H9 (cell line): ENCODE measurements at regions not wholly inside any gene's neighbourhood (a gene's known extent, or its start where the extent isn't known, plus 50 kb on each side); places are given as distances from the start of the nearest gene placed in this dataset.

ENCODE experiments used
- DNase-seq: peaks from one replicate; pipeline ENCODE4 v3.0.0-alpha.2; 2017
- H2AFZ ChIP-seq: one replicate; pipeline ENCODE4 v1.6.1; 2013; ENCODE audit warnings: mild to moderate bottlenecking, low read length, control low read depth, moderate library complexity
- H2AK5ac ChIP-seq: 2 replicates; pipeline ENCODE4 v1.6.1; 2013; ENCODE audit warnings: low read length, control low read depth, mixed read lengths; ENCODE audit not compliant: insufficient read length
- H2BK120ac ChIP-seq: one replicate; pipeline ENCODE4 v1.6.1; 2013; ENCODE audit warnings: low read depth, mild to moderate bottlenecking, low read length, control low read depth, inconsistent platforms; ENCODE audit not compliant: poor library complexity, severe bottlenecking
- H2BK12ac ChIP-seq: 2 replicates; pipeline ENCODE4 v1.6.1; 2013; ENCODE audit warnings: low read length, control low read depth, mixed read lengths, low read depth; ENCODE audit not compliant: insufficient read length
- H2BK15ac ChIP-seq: 2 replicates; pipeline ENCODE4 v1.6.1; 2013; ENCODE audit warnings: low read depth, low read length, control low read depth
- H2BK20ac ChIP-seq: one replicate; pipeline ENCODE4 v1.6.1; 2013; ENCODE audit warnings: low read depth, mild to moderate bottlenecking, low read length, control low read depth, inconsistent platforms; ENCODE audit not compliant: poor library complexity, severe bottlenecking
- H2BK5ac ChIP-seq: 2 replicates; pipeline ENCODE4 v1.6.1; 2013; ENCODE audit warnings: low read length, control low read depth, mixed read lengths; ENCODE audit not compliant: insufficient read length
- H3K14ac ChIP-seq: 2 replicates; pipeline ENCODE4 v1.6.1; 2013; ENCODE audit warnings: low read length, control low read depth; ENCODE audit not compliant: insufficient read depth
- H3K18ac ChIP-seq: 2 replicates; pipeline ENCODE4 v1.6.1; 2013; ENCODE audit warnings: low read depth, mild to moderate bottlenecking, mixed read lengths, low read length, control low read depth; ENCODE audit not compliant: insufficient read length
- H3K23ac ChIP-seq: 2 replicates; pipeline ENCODE4 v1.6.1; 2013; ENCODE audit warnings: low read length, control low read depth, mixed read lengths, low read depth; ENCODE audit not compliant: insufficient read length
- H3K23me2 ChIP-seq: 2 replicates; pipeline ENCODE4 v1.6.1; 2013; ENCODE audit warnings: low read depth, mild to moderate bottlenecking, mixed read lengths, low read length, control low read depth; ENCODE audit not compliant: insufficient read length, poor library complexity, severe bottlenecking
- H3K27ac ChIP-seq: 2 replicates; pipeline ENCODE4 v1.5.1; 2013; ENCODE audit warnings: low read length, control low read depth, mixed read lengths, low read depth; ENCODE audit not compliant: insufficient read length
- H3K27me3 ChIP-seq: 2 replicates; pipeline ENCODE4 v1.6.1; 2013; ENCODE audit warnings: low read length, control low read depth, inconsistent platforms; ENCODE audit not compliant: insufficient read depth
- H3K4ac ChIP-seq: 2 replicates; pipeline ENCODE4 v1.6.1; 2013; ENCODE audit warnings: low read depth, mild to moderate bottlenecking, control low read depth, inconsistent platforms, low read length, moderate library complexity
- H3K4me1 ChIP-seq: 2 replicates; pipeline ENCODE4 v1.6.1; 2013; ENCODE audit warnings: low read length, control low read depth, inconsistent platforms; ENCODE audit not compliant: insufficient read depth
- H3K4me2 ChIP-seq: 2 replicates; pipeline ENCODE4 v1.6.1; 2013; ENCODE audit warnings: low read length, control low read depth, mixed read lengths; ENCODE audit not compliant: insufficient read length, insufficient read depth
- H3K56ac ChIP-seq: 2 replicates; pipeline ENCODE4 v1.6.1; 2013; ENCODE audit warnings: low read depth, mild to moderate bottlenecking, mixed read lengths, low read length, control low read depth; ENCODE audit not compliant: insufficient read length
- H3K79me1 ChIP-seq: 2 replicates; pipeline ENCODE4 v1.6.1; 2013; ENCODE audit warnings: low read depth, mild to moderate bottlenecking, moderate library complexity, low read length, control low read depth, inconsistent platforms; ENCODE audit not compliant: insufficient read depth, poor library complexity, severe bottlenecking
- H3K79me2 ChIP-seq: 2 replicates; pipeline ENCODE4 v1.6.1; 2013; ENCODE audit warnings: low read length, control low read depth, inconsistent platforms; ENCODE audit not compliant: insufficient read depth
- H3K9ac ChIP-seq: 2 replicates; pipeline ENCODE4 v1.6.1; 2013; ENCODE audit warnings: low read length, control low read depth, mixed read lengths; ENCODE audit not compliant: insufficient read length; ENCODE audit errors: extremely low read depth
- H3K9me3 ChIP-seq: one replicate; pipeline ENCODE4 v1.6.1; 2013; ENCODE audit warnings: low read depth, low read length, inconsistent platforms; ENCODE audit not compliant: control insufficient read depth
- H3T11ph ChIP-seq: one replicate; pipeline ENCODE4 v1.6.1; 2013; ENCODE audit warnings: mild to moderate bottlenecking, low read length, control low read depth, inconsistent platforms
- H4K20me1 ChIP-seq: one replicate; pipeline ENCODE4 v1.6.1; 2013; ENCODE audit not compliant: control insufficient read depth, insufficient read length, insufficient read depth
- H4K5ac ChIP-seq: 2 replicates; pipeline ENCODE4 v1.6.1; 2013; ENCODE audit warnings: low read depth, mild to moderate bottlenecking, mixed read lengths, low read length, control low read depth; ENCODE audit not compliant: insufficient read length
- H4K8ac ChIP-seq: replicated peaks from 2 replicates; pipeline ENCODE4 v1.6.1; 2013; ENCODE audit warnings: low read length, control low read depth, mixed read lengths, low read depth; ENCODE audit not compliant: insufficient read length
- H4K91ac ChIP-seq: 2 replicates; pipeline ENCODE4 v1.6.1; 2013; ENCODE audit warnings: low read depth, mild to moderate bottlenecking, moderate library complexity, mixed read lengths, low read length, control low read depth; ENCODE audit not compliant: insufficient read length
- H3K27ac Mint-ChIP-seq, 3 experiments: 2 replicates in 2 of 3; 3 replicates in 1 of 3; pipeline ENCODE4 v1.8.0; 2020 to 2021; ENCODE audit warnings: mixed read lengths in 3 of 3, mild to moderate bottlenecking in 1 of 3, moderate library complexity in 1 of 3
- H3K27me3 Mint-ChIP-seq: 2 replicates; pipeline ENCODE4 v1.8.0; 2021; ENCODE audit warnings: low read depth, mild to moderate bottlenecking, moderate library complexity, mixed read lengths
- H3K36me3 Mint-ChIP-seq, 3 experiments: 2 replicates in 2 of 3; 3 replicates in 1 of 3; pipeline ENCODE4 v1.8.0; 2020 to 2021; ENCODE audit warnings: low read depth in 3 of 3, mixed read lengths in 3 of 3; ENCODE audit not compliant: insufficient read depth in 1 of 3
- H3K4me1 Mint-ChIP-seq, 2 experiments: 2 replicates each; pipeline ENCODE4 v1.8.0; 2020; ENCODE audit warnings: mixed read lengths in 2 of 2
- H3K4me3 Mint-ChIP-seq, 2 experiments: 2 replicates in 1 of 2; 3 replicates in 1 of 2; pipeline ENCODE4 v1.8.0; 2020 to 2021; ENCODE audit warnings: mild to moderate bottlenecking in 2 of 2, mixed read lengths in 2 of 2, moderate library complexity in 1 of 2
- H3K9me3 Mint-ChIP-seq, 2 experiments: 2 replicates in 1 of 2; 3 replicates in 1 of 2; pipeline ENCODE4 v1.8.0; 2020; ENCODE audit warnings: mild to moderate bottlenecking in 2 of 2, mixed read lengths in 2 of 2, moderate library complexity in 1 of 2
- CTCF ChIP-seq: fragments of 200-600 bp; sonication (generic); conservative IDR thresholded peaks from 3 replicates; pipeline ENCODE4 v1.8.0; 2021; ENCODE audit warnings: antibody characterized with exemption, mild to moderate bottlenecking
- WGBS: extraction: QIAGEN DNeasy Blood & Tissue Kit; methylation state at CpG from one replicate; pipeline ENCODE4 v1.1.7; 2013; ENCODE audit warnings: missing lambda C conversion rate, low lambda C conversion rate, mixed read lengths; ENCODE audit not compliant: insufficient read length; ENCODE audit errors: extremely low coverage; 5-methylcytosine and 5-hydroxymethylcytosine counted together

- no peak overlapping the region for H4K8ac ChIP-seq
- H2AK5ac ChIP-seq, result no peak overlapping the region
- peaks cover 2% of the 10 kb centered on the region; the same call in 1 of the 2 replicates for H3K27me3 Mint-ChIP-seq
- no peak overlapping the region for H3K27ac ChIP-seq
- no peak overlapping the region for H2BK120ac ChIP-seq
- H4K91ac ChIP-seq, result no peak overlapping the region
- no peaks in the 10 kb centered on the region for H3K27me3 ChIP-seq
- H3K4me2 ChIP-seq, result no peak overlapping the region
- no peak overlapping the region for H3K9ac ChIP-seq
- no peak overlapping the region for H3K23ac ChIP-seq
- H4K20me1 ChIP-seq, result no peaks in the 10 kb centered on the region
- no peak overlapping the region for H3K27ac Mint-ChIP-seq
- no peak overlapping the region for H2BK5ac ChIP-seq
- H3K79me2 ChIP-seq, result no peaks in the 10 kb centered on the region
- no peak overlapping the region for H3K18ac ChIP-seq
- H3K9me3 ChIP-seq, result no peaks in the 10 kb centered on the region
- no peak overlapping the region for H3K4me3 Mint-ChIP-seq
- no peak overlapping the region for H2BK20ac ChIP-seq
- H2BK12ac ChIP-seq, result no peak overlapping the region
- no peak overlapping the region for H3K14ac ChIP-seq
- no peak overlapping the region for H3T11ph ChIP-seq
- H3K4ac ChIP-seq, result no peak overlapping the region
- no peaks in the 10 kb centered on the region for H3K9me3 Mint-ChIP-seq
- no peaks in the 10 kb centered on the region for H3K4me1 ChIP-seq
- H3K79me1 ChIP-seq, result no peaks in the 10 kb centered on the region
- no peak overlapping the region for H2BK15ac ChIP-seq
- no peak overlapping the region for H2AFZ ChIP-seq
- TF ChIP-seq CTCF, result no peak
- no peak overlapping the region for H4K5ac ChIP-seq
- peaks cover 4 to 5% of the 10 kb centered on the region in 2 experiments for H3K4me1 Mint-ChIP-seq
- H3K56ac ChIP-seq, result no peak overlapping the region
- WGBS, result no CpG with 5 or more reads among the region's 8 CpGs
- no peak for DNase-seq
- no peaks in the 10 kb centered on the region for H3K36me3 Mint-ChIP-seq
- no peaks in the 10 kb centered on the region for H3K23me2 ChIP-seq
Observed at GRCh38 chr4:54585321-54586000, 72.3 kb upstream of the KIT start.
